ENCODE measurements at regions not wholly inside any gene's neighbourhood (a gene's known extent, or its start where the extent isn't known, plus 50 kb on each side); places are given as distances from the start of the nearest gene placed in this dataset.

DNA sequence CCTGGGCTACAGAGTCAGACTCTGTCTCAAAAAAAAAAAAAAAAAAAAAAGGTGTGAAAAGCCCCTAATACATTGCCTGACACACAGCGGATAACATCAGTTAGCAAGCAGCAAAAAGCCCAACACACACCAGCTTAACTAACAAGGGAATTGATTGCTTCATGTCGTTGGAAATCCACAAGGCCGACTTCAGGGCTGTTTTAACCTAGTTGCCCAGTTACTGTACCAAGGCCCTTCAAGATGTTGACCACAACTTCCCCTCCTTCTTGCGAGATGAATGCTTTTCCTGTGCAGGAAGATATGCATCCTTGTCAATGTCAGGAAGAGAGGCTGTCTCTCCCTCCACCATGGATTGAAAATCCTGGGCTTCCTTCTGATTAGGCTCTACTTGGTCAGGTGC lies 202.9 kb downstream of the MIB1 start:
- no peak overlapping the region for H3K4me2 ChIP-seq (ENCODE audit: insufficient read depth, low read length)
- no peaks in the 10 kb centered on the region for H3K9me3 ChIP-seq (replicated peaks; ENCODE audit: control insufficient read depth, insufficient read depth, low read length)
- H3K4me3 ChIP-seq (replicated peaks in 1 of 3; ENCODE audit: insufficient read depth in 1 of 3, low read depth in 1 of 3, low read length in 3 of 3) = no peak overlapping the region
- CTCF ChIA-PET = no interaction called here
- no peaks in the 10 kb centered on the region for H4K20me1 ChIP-seq (replicated peaks; ENCODE audit: control insufficient read depth, extremely low read depth, insufficient read depth, low read length)
- H3K36me3 ChIP-seq (ENCODE audit: control insufficient read depth in 2 of 2, extremely low read depth in 1 of 2, insufficient read depth in 2 of 2, low read length in 2 of 2) = no peaks in the 10 kb centered on the region
- H3K27me3 ChIP-seq (ENCODE audit: control insufficient read depth in 2 of 2, insufficient read depth in 2 of 2, low read length in 2 of 2) = peaks cover 0 to 3% of the 10 kb centered on the region in 2 experiments
- H2AFZ ChIP-seq (ENCODE audit: low read depth, low read length) = no peak overlapping the region
- peaks cover 10% of the 10 kb centered on the region for H3K4me1 ChIP-seq (ENCODE audit: control insufficient read depth, extremely low read depth, insufficient read depth, low read length)
- POLR2A ChIA-PET = no interaction called here
- H3K79me2 ChIP-seq (ENCODE audit: control insufficient read depth, insufficient read depth, low read length) = no peaks in the 10 kb centered on the region
- dilution Hi-C loops (cut with MboI; ENCODE audit: extremely low pct_ligation_motif_present, low sequenced_read_pairs) = no loop called here
- H3K27ac ChIP-seq (ENCODE audit: insufficient read depth, low read depth, low read length) = no peak overlapping the region
- TF ChIP-seq FOS (IDR thresholded peaks at IDR 0.05; ENCODE audit: borderline replicate concordance, insufficient read depth, low read length) (no peak), MYC (IDR thresholded peaks at IDR 0.05; ENCODE audit: low read depth, low read length) (no peak)
- DNase-seq (ENCODE audit: low read depth, low spot score) (no peak), FAIRE-seq (no peak)
- no peaks in the 10 kb centered on the region for H3K9me1 ChIP-seq (replicated peaks; ENCODE audit: control insufficient read depth, extremely low read depth, insufficient read depth, low read length)
- H3K9ac ChIP-seq (replicated peaks; ENCODE audit: extremely low read depth, insufficient read depth, low read length) = no peak overlapping the region
- BruUV-seq (replicated peaks) = no TSS peak
- intact Hi-C loops (cut with micrococcal nuclease) = no loop called here

DNA sequence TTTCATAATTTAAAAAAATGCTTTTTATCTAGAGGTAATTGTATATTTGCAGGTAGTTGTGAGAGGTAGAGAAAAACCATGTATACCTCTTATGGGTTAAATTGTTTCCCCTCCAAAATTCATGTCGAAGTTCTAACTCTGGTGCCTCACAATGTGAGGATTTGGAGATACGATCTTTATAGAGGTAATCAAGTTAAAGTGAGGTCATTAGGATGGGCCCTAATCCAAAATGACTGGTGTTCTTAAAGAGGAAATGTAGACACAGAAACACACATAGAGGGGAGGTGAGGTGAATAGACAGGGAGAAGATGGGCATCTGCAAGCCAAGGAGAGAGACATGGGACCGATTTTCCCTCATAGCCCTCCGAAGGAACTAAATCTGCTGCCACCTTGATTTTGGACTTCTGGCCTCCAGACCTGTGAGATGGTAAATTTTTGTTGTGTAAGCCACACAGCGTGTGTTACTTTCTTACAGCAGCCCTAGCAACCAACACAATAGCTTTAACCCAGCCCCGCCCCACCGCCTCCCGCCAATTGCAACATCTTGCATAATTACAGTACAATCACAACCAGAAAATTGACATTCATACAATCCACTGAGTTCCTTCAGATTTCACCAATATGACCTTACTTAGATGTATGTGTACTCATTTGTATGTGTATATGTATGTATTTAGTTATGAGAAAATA lies 208.9 kb downstream of the MIB1 start:
- Histone ChIP-seq H3K9me3 (replicated peaks; ENCODE audit: control insufficient read depth, insufficient read depth, low read length) (no peaks in the 10 kb centered on the region), H3K4me3 (replicated peaks in 1 of 3; ENCODE audit: insufficient read depth in 1 of 3, low read depth in 1 of 3, low read length in 3 of 3) (no peak overlapping the region), H3K27me3 (ENCODE audit: control insufficient read depth in 2 of 2, insufficient read depth in 2 of 2, low read length in 2 of 2) (peaks cover 3% of the 10 kb centered on the region in 2 experiments), H4K20me1 (replicated peaks; ENCODE audit: control insufficient read depth, extremely low read depth, insufficient read depth, low read length) (no peaks in the 10 kb centered on the region), H3K9ac (replicated peaks; ENCODE audit: extremely low read depth, insufficient read depth, low read length) (no peak overlapping the region), H3K36me3 (ENCODE audit: control insufficient read depth in 2 of 2, extremely low read depth in 1 of 2, insufficient read depth in 2 of 2, low read length in 2 of 2) (no peaks in the 10 kb centered on the region), H2AFZ (ENCODE audit: low read depth, low read length) (no peak overlapping the region), H3K9me1 (replicated peaks; ENCODE audit: control insufficient read depth, extremely low read depth, insufficient read depth, low read length) (no peaks in the 10 kb centered on the region), H3K4me1 (ENCODE audit: control insufficient read depth, extremely low read depth, insufficient read depth, low read length) (no peaks in the 10 kb centered on the region), H3K4me2 (ENCODE audit: insufficient read depth, low read length) (no peak overlapping the region), H3K27ac (ENCODE audit: insufficient read depth, low read depth, low read length) (no peak overlapping the region), H3K79me2 (ENCODE audit: control insufficient read depth, insufficient read depth, low read length) (no peaks in the 10 kb centered on the region)
- no TSS peak for BruUV-seq (replicated peaks)
- POLR2A ChIA-PET = interaction anchor here (0.6 kb wide), 1 partner anchor 281 kb away, joined by 3 read pairs; no protein-coding TSS in a partner anchor
- TF ChIP-seq FOS (IDR thresholded peaks at IDR 0.05; ENCODE audit: borderline replicate concordance, insufficient read depth, low read length) = no peak
- TF ChIP-seq JUN (IDR thresholded peaks at IDR 0.05; ENCODE audit: borderline replicate concordance, insufficient read depth, insufficient read length, low read depth) = no peak
- TF ChIP-seq, protein P1, sequence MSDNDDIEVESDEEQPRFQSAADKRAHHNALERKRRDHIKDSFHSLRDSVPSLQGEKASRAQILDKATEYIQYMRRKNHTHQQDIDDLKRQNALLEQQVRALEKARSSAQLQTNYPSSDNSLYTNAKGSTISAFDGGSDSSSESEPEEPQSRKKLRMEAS (IDR thresholded peaks at IDR 0.05; ENCODE audit: insufficient read depth, insufficient read length) = no peak
- no peak for FAIRE-seq
- no peak for DNase-seq (ENCODE audit: low read depth, low spot score)
- CTCF ChIA-PET = no interaction called here
- intact Hi-C loops (cut with micrococcal nuclease) = no loop called here
- dilution Hi-C loops (cut with MboI; ENCODE audit: extremely low pct_ligation_motif_present, low sequenced_read_pairs) = no loop called here

Measured in endothelial cell of umbilical vein (primary cell).